Kidney (tissue), 13 donors: ENCODE measurements at regions not wholly inside any gene's neighbourhood (a gene's known extent, or its start where the extent isn't known, plus 50 kb on each side); places are given as distances from the start of the nearest gene placed in this dataset.

Source experiments
- DNase-seq, 5 donors: peaks; one replicate each; pipeline ENCODE4 v3.0.0-alpha.2; 2013 to 2020
- FAIRE-seq: peaks from 2 replicates; lab custom pipeline; 2012; peaks lifted over from hg19 to GRCh38; lab: Jason Lieb, UNC
- H3K27ac ChIP-seq, 2 donors: one replicate each; pipeline ENCODE4 v1.7.0; 2013; ENCODE audit warnings: low read depth in 2 of 2, low read length in 2 of 2, inconsistent platforms in 1 of 2
- H3K27me3 ChIP-seq: one replicate; pipeline ENCODE4 v1.7.1; 2013; ENCODE audit warnings: low read length, inconsistent platforms; ENCODE audit not compliant: control insufficient read depth, insufficient read depth
- H3K36me3 ChIP-seq, 3 donors: one replicate each; pipeline versions ENCODE4 v1.7.0 to v1.7.1; 2013; ENCODE audit warnings: low read length in 3 of 3, control low read depth in 1 of 3, inconsistent platforms in 1 of 3; ENCODE audit not compliant: insufficient read depth in 3 of 3, control insufficient read depth in 2 of 3
- H3K4me1 ChIP-seq, 3 donors: one replicate each; pipeline versions ENCODE4 v1.7.0 to v1.7.1; 2013; ENCODE audit warnings: low read length in 3 of 3, inconsistent platforms in 1 of 3, low read depth in 1 of 3; ENCODE audit not compliant: control insufficient read depth in 2 of 3, insufficient read depth in 2 of 3
- H3K4me3 ChIP-seq, 3 donors: one replicate each; pipeline versions ENCODE4 v1.7.0 to v1.8.1; 2013; ENCODE audit warnings: low read length in 3 of 3, control low read depth in 1 of 3, inconsistent platforms in 1 of 3
- H3K9ac ChIP-seq, 3 donors: one replicate each; pipeline versions ENCODE4 v1.7.0 to v1.7.1; 2013; ENCODE audit warnings: low read length in 3 of 3, control low read depth in 1 of 3, inconsistent platforms in 1 of 3
- H3K9me3 ChIP-seq, 3 donors: one replicate each; pipeline versions ENCODE4 v1.7.0 to v1.7.1; 2013; ENCODE audit warnings: low read length in 3 of 3, control low read depth in 1 of 3, inconsistent platforms in 1 of 3; ENCODE audit not compliant: control insufficient read depth in 2 of 3, insufficient read depth in 1 of 3
- CTCF ChIP-seq: IDR thresholded peaks from 3 replicates; pipeline ENCODE4 v1.5.1; 2012; ENCODE audit warnings: mild to moderate bottlenecking, moderate library complexity, borderline replicate concordance; ENCODE audit not compliant: insufficient read depth; ENCODE audit errors: extremely low read depth
- intact Hi-C: fragments of 100-400 bp; cut with DNase I; formaldehyde crosslinking; loops from one replicate; pipeline ENCODE4 v1.11.1; 2022
- donor health status: control.
- donor health status: control.
- donor health status: control.
- donor health status: control.
- donor health status: control.
- donor health status: DM: yes; HTN: yes; CAD: no.
- donor health status: Normal renal cell carcinoma (clear cell type).

GRCh38 chr15:73807865-73808264, 54.7 kb upstream of the INSYN1 start:
- TF ChIP-seq CTCF: no peak
- Histone ChIP-seq H3K9me3 (no peaks in the 10 kb centered on the region), H3K4me3 (no peak overlapping the region), H3K27ac (no peak overlapping the region), H3K9ac (no peak overlapping the region), H3K4me1 (no peaks in the 10 kb centered on the region), H3K36me3 (no peaks in the 10 kb centered on the region), H3K27me3 (no peaks in the 10 kb centered on the region)
- DNase-seq (no peak), FAIRE-seq (no peak)
- intact Hi-C loops: no loop called here

GRCh38 chr15:73809728-73810501, 56.8 kb upstream of the INSYN1 start:
- Histone ChIP-seq H3K9ac (no peak overlapping the region), H3K36me3 (no peaks in the 10 kb centered on the region), H3K27ac (no peak overlapping the region), H3K4me1 (no peaks in the 10 kb centered on the region), H3K9me3 (no peaks in the 10 kb centered on the region), H3K4me3 (no peak overlapping the region), H3K27me3 (no peaks in the 10 kb centered on the region)
- intact Hi-C loops: no loop called here
- FAIRE-seq (no peak), DNase-seq (no peak)
- TF ChIP-seq CTCF: no peak

GRCh38 chr15:73812806-73813465, 59.8 kb upstream of the INSYN1 start:
- no peak overlapping the region for H3K9ac ChIP-seq
- no peaks in the 10 kb centered on the region for H3K9me3 ChIP-seq
- peak in 1 of 5 donors; percentile 64 for DNase-seq
- no peaks in the 10 kb centered on the region for H3K4me1 ChIP-seq
- H3K27ac ChIP-seq: no peak overlapping the region
- TF ChIP-seq CTCF: no peak
- no peak for FAIRE-seq
- no peak overlapping the region for H3K4me3 ChIP-seq
- H3K27me3 ChIP-seq: no peaks in the 10 kb centered on the region
- H3K36me3 ChIP-seq: no peaks in the 10 kb centered on the region
- intact Hi-C loops: no loop called here
